HG02571 (cell line): ENCODE measurements at regions not wholly inside any gene's neighbourhood (a gene's known extent, or its start where the extent isn't known, plus 50 kb on each side); places are given as distances from the start of the nearest gene placed in this dataset.

Experiments
- ATAC-seq: cut with Tn5 transposase; IDR thresholded peaks from one replicate; pipeline ENCODE4 v1.9.1; 2021; ENCODE audit warnings: mild to moderate bottlenecking, moderate library complexity; ENCODE audit not compliant: unreplicated experiment

GRCh38 chr5:5708367-5708919, 286.0 kb downstream of the ICE1 start:
- ATAC-seq: no peak

GRCh38 chr5:5705010-5705409, 282.5 kb downstream of the ICE1 start:
- ATAC-seq: no peak

GRCh38 chr5:5704352-5704751, 281.9 kb downstream of the ICE1 start:
- no peak for ATAC-seq

GRCh38 chr5:5702934-5703333, 280.5 kb downstream of the ICE1 start:
- ATAC-seq: no peak

GRCh38 chr5:5700549-5700948, 278.1 kb downstream of the ICE1 start:
- ATAC-seq: no peak

- ATAC-seq: no peak
These were observed 276.6 kb downstream of the ICE1 start for GRCh38 chr5:5699062-5699461.

- no peak for ATAC-seq
These were observed 272.8 kb downstream of the ICE1 start for GRCh38 chr5:5695266-5695665.

- no peak for ATAC-seq
These were observed 266.4 kb downstream of the ICE1 start for GRCh38 chr5:5688925-5689310.

GRCh38 chr5:5688194-5688924, 265.9 kb downstream of the ICE1 start:
- no peak for ATAC-seq

- ATAC-seq: no peak
These were observed 264.6 kb downstream of the ICE1 start for GRCh38 chr5:5687113-5687512.

- no peak for ATAC-seq
These were observed 263.9 kb downstream of the ICE1 start for GRCh38 chr5:5686356-5686755.

- ATAC-seq: no peak
These were observed 263.3 kb downstream of the ICE1 start for GRCh38 chr5:5685737-5686136.

GRCh38 chr5:5683174-5683573, 260.7 kb downstream of the ICE1 start:
- no peak for ATAC-seq

GRCh38 chr5:5678909-5679308, 256.4 kb downstream of the ICE1 start:
- no peak for ATAC-seq

GRCh38 chr5:5677738-5678137, 255.3 kb downstream of the ICE1 start:
- no peak for ATAC-seq

- ATAC-seq: no peak
These were observed 253.7 kb downstream of the ICE1 start for GRCh38 chr5:5676218-5676617.

GRCh38 chr5:5675511-5675910, 253.0 kb downstream of the ICE1 start:
- ATAC-seq: no peak

GRCh38 chr5:5671823-5672222, 249.3 kb downstream of the ICE1 start:
- no peak for ATAC-seq

- no peak for ATAC-seq
These were observed 244.7 kb downstream of the ICE1 start for GRCh38 chr5:5667136-5667554.

- ATAC-seq: no peak
These were observed 243.9 kb downstream of the ICE1 start for GRCh38 chr5:5666369-5666768.

- ATAC-seq: no peak
These were observed 243.5 kb downstream of the ICE1 start for GRCh38 chr5:5666076-5666365.

- ATAC-seq: no peak
These were observed 243.0 kb downstream of the ICE1 start for GRCh38 chr5:5665225-5666075.
